SK-N-SH treated with all-trans-retinoic acid at 6 μM for 48 hours (cell line): ENCODE measurements at regions not wholly inside any gene's neighbourhood (a gene's known extent, or its start where the extent isn't known, plus 50 kb on each side); places are given as distances from the start of the nearest gene placed in this dataset.

ENCODE experiments used
- ARNTL ChIP-seq: fragments of 450-650 bp; formaldehyde crosslinking; IDR thresholded peaks from 2 replicates; pipeline ENCODE4 v1.5.0; 2020; ENCODE audit warnings: low read depth, mild to moderate bottlenecking, moderate library complexity, borderline replicate concordance
- CSRNP3 ChIP-seq: fragments of 250-450 bp; sonication (Bioruptor Pico); IDR thresholded peaks from 2 replicates; pipeline ENCODE4 v1.5.1; 2021; ENCODE audit warnings: mild to moderate bottlenecking, moderate library complexity
- PATZ1 ChIP-seq: fragments of 250-450 bp; sonication (Bioruptor Pico); IDR thresholded peaks from 2 replicates; pipeline ENCODE4 v1.8.0; 2020; ENCODE audit warnings: mild to moderate bottlenecking, moderate library complexity, borderline replicate concordance
- PPARA ChIP-seq: fragments of 250-450 bp; sonication (Bioruptor Pico); IDR thresholded peaks from 2 replicates; pipeline ENCODE4 v1.5.0; 2020; ENCODE audit warnings: mild to moderate bottlenecking, borderline replicate concordance
- RARB ChIP-seq: fragments of 250-450 bp; sonication (Bioruptor Pico); IDR thresholded peaks from 2 replicates; pipeline ENCODE4 v1.8.0; 2021; ENCODE audit warnings: mild to moderate bottlenecking, moderate library complexity
- SNAI2 ChIP-seq: fragments of 250-450 bp; sonication (Bioruptor Pico); IDR thresholded peaks from 2 replicates; pipeline ENCODE4 v1.5.0; 2020; ENCODE audit warnings: mild to moderate bottlenecking, moderate library complexity
- TSHZ2 ChIP-seq: fragments of 250-450 bp; sonication (Bioruptor Pico); IDR thresholded peaks from 2 replicates; pipeline ENCODE4 v1.5.0; 2020; ENCODE audit warnings: mild to moderate bottlenecking, moderate library complexity
- ZC3H10 ChIP-seq: fragments of 250-450 bp; sonication (Bioruptor Pico); IDR thresholded peaks from 2 replicates; pipeline ENCODE4 v1.5.1; 2021; ENCODE audit warnings: mild to moderate bottlenecking, moderate library complexity
- ZFP3 ChIP-seq: fragments of 250-450 bp; sonication (Bioruptor Pico); IDR thresholded peaks from 2 replicates; pipeline ENCODE4 v1.5.0; 2020; ENCODE audit warnings: mild to moderate bottlenecking, moderate library complexity
- ZFP30 ChIP-seq: fragments of 450-650 bp; formaldehyde crosslinking; IDR thresholded peaks from 2 replicates; pipeline ENCODE4 v1.5.0; 2022; ENCODE audit warnings: mild to moderate bottlenecking, moderate library complexity

GRCh38 chr15:46442901-46443590 is 808.2 kb downstream of the SQOR start:
- TF ChIP-seq TSHZ2 (CRISPR knock-in tag) (no peak), RARB (CRISPR knock-in tag) (no peak), ZC3H10 (CRISPR knock-in tag) (no peak), SNAI2 (CRISPR knock-in tag) (no peak), ZFP30 (CRISPR knock-in tag) (no peak), ZFP3 (no peak), ARNTL (CRISPR knock-in tag) (no peak), PPARA (CRISPR knock-in tag) (no peak), PATZ1 (no peak), CSRNP3 (CRISPR knock-in tag) (no peak)
